H9 (cell line): ENCODE measurements at regions not wholly inside any gene's neighbourhood (a gene's known extent, or its start where the extent isn't known, plus 50 kb on each side); places are given as distances from the start of the nearest gene placed in this dataset.

ENCODE experiments used
- DNase-seq: peaks from one replicate; pipeline ENCODE4 v3.0.0-alpha.2; 2017
- H2AFZ ChIP-seq: one replicate; pipeline ENCODE4 v1.6.1; 2013; ENCODE audit warnings: mild to moderate bottlenecking, low read length, control low read depth, moderate library complexity
- H2AK5ac ChIP-seq: 2 replicates; pipeline ENCODE4 v1.6.1; 2013; ENCODE audit warnings: low read length, control low read depth, mixed read lengths; ENCODE audit not compliant: insufficient read length
- H2BK120ac ChIP-seq: one replicate; pipeline ENCODE4 v1.6.1; 2013; ENCODE audit warnings: low read depth, mild to moderate bottlenecking, low read length, control low read depth, inconsistent platforms; ENCODE audit not compliant: poor library complexity, severe bottlenecking
- H2BK12ac ChIP-seq: 2 replicates; pipeline ENCODE4 v1.6.1; 2013; ENCODE audit warnings: low read length, control low read depth, mixed read lengths, low read depth; ENCODE audit not compliant: insufficient read length
- H2BK15ac ChIP-seq: 2 replicates; pipeline ENCODE4 v1.6.1; 2013; ENCODE audit warnings: low read depth, low read length, control low read depth
- H2BK20ac ChIP-seq: one replicate; pipeline ENCODE4 v1.6.1; 2013; ENCODE audit warnings: low read depth, mild to moderate bottlenecking, low read length, control low read depth, inconsistent platforms; ENCODE audit not compliant: poor library complexity, severe bottlenecking
- H2BK5ac ChIP-seq: 2 replicates; pipeline ENCODE4 v1.6.1; 2013; ENCODE audit warnings: low read length, control low read depth, mixed read lengths; ENCODE audit not compliant: insufficient read length
- H3K14ac ChIP-seq: 2 replicates; pipeline ENCODE4 v1.6.1; 2013; ENCODE audit warnings: low read length, control low read depth; ENCODE audit not compliant: insufficient read depth
- H3K18ac ChIP-seq: 2 replicates; pipeline ENCODE4 v1.6.1; 2013; ENCODE audit warnings: low read depth, mild to moderate bottlenecking, mixed read lengths, low read length, control low read depth; ENCODE audit not compliant: insufficient read length
- H3K23ac ChIP-seq: 2 replicates; pipeline ENCODE4 v1.6.1; 2013; ENCODE audit warnings: low read length, control low read depth, mixed read lengths, low read depth; ENCODE audit not compliant: insufficient read length
- H3K23me2 ChIP-seq: 2 replicates; pipeline ENCODE4 v1.6.1; 2013; ENCODE audit warnings: low read depth, mild to moderate bottlenecking, mixed read lengths, low read length, control low read depth; ENCODE audit not compliant: insufficient read length, poor library complexity, severe bottlenecking
- H3K27ac ChIP-seq: 2 replicates; pipeline ENCODE4 v1.5.1; 2013; ENCODE audit warnings: low read length, control low read depth, mixed read lengths, low read depth; ENCODE audit not compliant: insufficient read length
- H3K27me3 ChIP-seq: 2 replicates; pipeline ENCODE4 v1.6.1; 2013; ENCODE audit warnings: low read length, control low read depth, inconsistent platforms; ENCODE audit not compliant: insufficient read depth
- H3K4ac ChIP-seq: 2 replicates; pipeline ENCODE4 v1.6.1; 2013; ENCODE audit warnings: low read depth, mild to moderate bottlenecking, control low read depth, inconsistent platforms, low read length, moderate library complexity
- H3K4me1 ChIP-seq: 2 replicates; pipeline ENCODE4 v1.6.1; 2013; ENCODE audit warnings: low read length, control low read depth, inconsistent platforms; ENCODE audit not compliant: insufficient read depth
- H3K4me2 ChIP-seq: 2 replicates; pipeline ENCODE4 v1.6.1; 2013; ENCODE audit warnings: low read length, control low read depth, mixed read lengths; ENCODE audit not compliant: insufficient read length, insufficient read depth
- H3K56ac ChIP-seq: 2 replicates; pipeline ENCODE4 v1.6.1; 2013; ENCODE audit warnings: low read depth, mild to moderate bottlenecking, mixed read lengths, low read length, control low read depth; ENCODE audit not compliant: insufficient read length
- H3K79me1 ChIP-seq: 2 replicates; pipeline ENCODE4 v1.6.1; 2013; ENCODE audit warnings: low read depth, mild to moderate bottlenecking, moderate library complexity, low read length, control low read depth, inconsistent platforms; ENCODE audit not compliant: insufficient read depth, poor library complexity, severe bottlenecking
- H3K79me2 ChIP-seq: 2 replicates; pipeline ENCODE4 v1.6.1; 2013; ENCODE audit warnings: low read length, control low read depth, inconsistent platforms; ENCODE audit not compliant: insufficient read depth
- H3K9ac ChIP-seq: 2 replicates; pipeline ENCODE4 v1.6.1; 2013; ENCODE audit warnings: low read length, control low read depth, mixed read lengths; ENCODE audit not compliant: insufficient read length; ENCODE audit errors: extremely low read depth
- H3K9me3 ChIP-seq: one replicate; pipeline ENCODE4 v1.6.1; 2013; ENCODE audit warnings: low read depth, low read length, inconsistent platforms; ENCODE audit not compliant: control insufficient read depth
- H3T11ph ChIP-seq: one replicate; pipeline ENCODE4 v1.6.1; 2013; ENCODE audit warnings: mild to moderate bottlenecking, low read length, control low read depth, inconsistent platforms
- H4K20me1 ChIP-seq: one replicate; pipeline ENCODE4 v1.6.1; 2013; ENCODE audit not compliant: control insufficient read depth, insufficient read length, insufficient read depth
- H4K5ac ChIP-seq: 2 replicates; pipeline ENCODE4 v1.6.1; 2013; ENCODE audit warnings: low read depth, mild to moderate bottlenecking, mixed read lengths, low read length, control low read depth; ENCODE audit not compliant: insufficient read length
- H4K8ac ChIP-seq: replicated peaks from 2 replicates; pipeline ENCODE4 v1.6.1; 2013; ENCODE audit warnings: low read length, control low read depth, mixed read lengths, low read depth; ENCODE audit not compliant: insufficient read length
- H4K91ac ChIP-seq: 2 replicates; pipeline ENCODE4 v1.6.1; 2013; ENCODE audit warnings: low read depth, mild to moderate bottlenecking, moderate library complexity, mixed read lengths, low read length, control low read depth; ENCODE audit not compliant: insufficient read length
- H3K27ac Mint-ChIP-seq, 3 experiments: 2 replicates in 2 of 3; 3 replicates in 1 of 3; pipeline ENCODE4 v1.8.0; 2020 to 2021; ENCODE audit warnings: mixed read lengths in 3 of 3, mild to moderate bottlenecking in 1 of 3, moderate library complexity in 1 of 3
- H3K27me3 Mint-ChIP-seq: 2 replicates; pipeline ENCODE4 v1.8.0; 2021; ENCODE audit warnings: low read depth, mild to moderate bottlenecking, moderate library complexity, mixed read lengths
- H3K36me3 Mint-ChIP-seq, 3 experiments: 2 replicates in 2 of 3; 3 replicates in 1 of 3; pipeline ENCODE4 v1.8.0; 2020 to 2021; ENCODE audit warnings: low read depth in 3 of 3, mixed read lengths in 3 of 3; ENCODE audit not compliant: insufficient read depth in 1 of 3
- H3K4me1 Mint-ChIP-seq, 2 experiments: 2 replicates each; pipeline ENCODE4 v1.8.0; 2020; ENCODE audit warnings: mixed read lengths in 2 of 2
- H3K4me3 Mint-ChIP-seq, 2 experiments: 2 replicates in 1 of 2; 3 replicates in 1 of 2; pipeline ENCODE4 v1.8.0; 2020 to 2021; ENCODE audit warnings: mild to moderate bottlenecking in 2 of 2, mixed read lengths in 2 of 2, moderate library complexity in 1 of 2
- H3K9me3 Mint-ChIP-seq, 2 experiments: 2 replicates in 1 of 2; 3 replicates in 1 of 2; pipeline ENCODE4 v1.8.0; 2020; ENCODE audit warnings: mild to moderate bottlenecking in 2 of 2, mixed read lengths in 2 of 2, moderate library complexity in 1 of 2
- WGBS: extraction: QIAGEN DNeasy Blood & Tissue Kit; methylation state at CpG from one replicate; pipeline ENCODE4 v1.1.7; 2013; ENCODE audit warnings: missing lambda C conversion rate, low lambda C conversion rate, mixed read lengths; ENCODE audit not compliant: insufficient read length; ENCODE audit errors: extremely low coverage; 5-methylcytosine and 5-hydroxymethylcytosine counted together
- TF ChIP-seq, protein P1 (sequence below): fragments of 200-600 bp; sonication (generic); conservative IDR thresholded peaks from 3 replicates; pipeline ENCODE4 v1.8.0; 2021; ENCODE audit warnings: antibody characterized with exemption, mild to moderate bottlenecking

DNA sequence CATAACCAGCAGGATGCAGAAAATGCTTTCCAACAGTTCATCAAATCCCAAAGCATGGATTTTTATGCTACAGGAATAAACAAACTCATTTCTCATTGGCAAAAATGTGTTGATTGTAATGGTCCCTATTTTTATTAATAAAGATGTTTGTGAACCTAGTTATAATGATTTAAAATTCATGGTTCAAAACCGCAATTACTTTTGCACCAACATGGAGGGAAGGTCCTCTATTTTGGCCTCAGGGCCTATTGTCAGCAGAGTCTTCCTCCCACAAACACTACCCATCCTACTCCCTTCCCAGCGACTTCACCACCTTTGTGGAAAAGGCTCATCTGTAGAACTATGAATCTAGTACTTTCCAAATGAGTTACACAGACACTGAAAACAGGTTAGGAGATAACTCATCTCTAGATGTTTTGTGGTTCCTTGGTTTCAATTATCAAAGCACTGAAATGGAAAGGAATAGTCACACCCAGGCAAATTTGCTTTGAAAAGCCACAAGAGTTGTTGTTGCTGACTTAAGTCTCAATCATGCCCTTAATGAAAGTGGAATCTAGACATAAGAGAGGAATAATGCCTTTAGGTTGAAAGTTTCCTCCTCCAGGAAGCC is 59.4 kb upstream of the FRMD4A start:
- Histone ChIP-seq H3K27ac (no peak overlapping the region), H2AFZ (no peak overlapping the region), H4K5ac (no peak overlapping the region), H3K79me2 (no peaks in the 10 kb centered on the region), H2BK12ac (no peak overlapping the region), H3K79me1 (no peaks in the 10 kb centered on the region), H3K4me1 (no peaks in the 10 kb centered on the region; the same call in 1 of the 2 replicates), H4K8ac (no peak overlapping the region), H2BK15ac (no peak overlapping the region), H2BK20ac (no peak overlapping the region), H3K14ac (no peak overlapping the region), H3K27me3 (no peaks in the 10 kb centered on the region), H3K23me2 (no peaks in the 10 kb centered on the region), H3K4me2 (no peak overlapping the region), H2BK5ac (no peak overlapping the region), H3T11ph (no peak overlapping the region), H3K9me3 (no peaks in the 10 kb centered on the region), H4K20me1 (no peaks in the 10 kb centered on the region), H3K23ac (no peak overlapping the region), H4K91ac (no peak overlapping the region), H3K9ac (no peak overlapping the region), H3K56ac (no peak overlapping the region), H3K4ac (no peak overlapping the region), H3K18ac (no peak overlapping the region), H2BK120ac (no peak overlapping the region), H2AK5ac (no peak overlapping the region)
- no peak overlapping the region for H3K27ac Mint-ChIP-seq
- peaks cover 9 to 11% of the 10 kb centered on the region in 2 experiments for H3K4me1 Mint-ChIP-seq
- H3K27me3 Mint-ChIP-seq: 0 out of 2 replicates have a peak, but pooled peaks cover 2% of the 10 kb centered on the region
- TF ChIP-seq, protein P1, sequence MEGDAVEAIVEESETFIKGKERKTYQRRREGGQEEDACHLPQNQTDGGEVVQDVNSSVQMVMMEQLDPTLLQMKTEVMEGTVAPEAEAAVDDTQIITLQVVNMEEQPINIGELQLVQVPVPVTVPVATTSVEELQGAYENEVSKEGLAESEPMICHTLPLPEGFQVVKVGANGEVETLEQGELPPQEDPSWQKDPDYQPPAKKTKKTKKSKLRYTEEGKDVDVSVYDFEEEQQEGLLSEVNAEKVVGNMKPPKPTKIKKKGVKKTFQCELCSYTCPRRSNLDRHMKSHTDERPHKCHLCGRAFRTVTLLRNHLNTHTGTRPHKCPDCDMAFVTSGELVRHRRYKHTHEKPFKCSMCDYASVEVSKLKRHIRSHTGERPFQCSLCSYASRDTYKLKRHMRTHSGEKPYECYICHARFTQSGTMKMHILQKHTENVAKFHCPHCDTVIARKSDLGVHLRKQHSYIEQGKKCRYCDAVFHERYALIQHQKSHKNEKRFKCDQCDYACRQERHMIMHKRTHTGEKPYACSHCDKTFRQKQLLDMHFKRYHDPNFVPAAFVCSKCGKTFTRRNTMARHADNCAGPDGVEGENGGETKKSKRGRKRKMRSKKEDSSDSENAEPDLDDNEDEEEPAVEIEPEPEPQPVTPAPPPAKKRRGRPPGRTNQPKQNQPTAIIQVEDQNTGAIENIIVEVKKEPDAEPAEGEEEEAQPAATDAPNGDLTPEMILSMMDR: no peak
- peaks cover 0 to 10% (median 0%) of the 10 kb centered on the region in 3 experiments; a peak in 2 of 7 replicates for H3K36me3 Mint-ChIP-seq
- DNase-seq: no peak
- no CpG with 5 or more reads among the region's 2 CpGs for WGBS
- no peak overlapping the region for H3K4me3 Mint-ChIP-seq
- H3K9me3 Mint-ChIP-seq: peaks cover 4 to 9% of the 10 kb centered on the region in 2 experiments; a peak in 4 of 5 replicates
